C1 segment of cervical spinal cord (tissue), 14 donors: ENCODE measurements at regions not wholly inside any gene's neighbourhood (a gene's known extent, or its start where the extent isn't known, plus 50 kb on each side); places are given as distances from the start of the nearest gene placed in this dataset.

Experiments used
- DNase-seq, 14 donors: peaks; one replicate each; lab custom pipeline; 2025; lab: John Stamatoyannopoulos, UW

DNA sequence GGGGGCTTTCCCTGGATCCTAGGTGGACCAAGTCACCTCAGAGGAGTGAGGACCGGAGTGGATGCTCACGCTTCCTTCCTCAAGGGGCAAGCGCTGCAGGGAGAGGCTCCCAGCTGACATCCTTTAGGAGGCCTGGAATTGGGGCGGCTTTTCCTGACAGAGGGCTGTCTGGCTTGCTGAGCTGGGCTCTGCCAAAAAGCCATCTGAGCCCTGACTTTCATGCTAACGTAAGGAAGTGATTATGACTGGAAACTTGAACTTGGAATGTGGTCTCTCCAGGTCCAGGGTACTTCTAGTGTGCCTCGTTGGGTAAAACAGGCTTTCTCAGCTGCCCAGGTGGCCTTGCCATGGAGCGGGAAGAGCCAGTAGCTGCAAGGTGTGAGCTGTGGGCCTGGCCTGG is 268.3 kb upstream of the SPRED2 start:
- DNase-seq, result no peak

DNA sequence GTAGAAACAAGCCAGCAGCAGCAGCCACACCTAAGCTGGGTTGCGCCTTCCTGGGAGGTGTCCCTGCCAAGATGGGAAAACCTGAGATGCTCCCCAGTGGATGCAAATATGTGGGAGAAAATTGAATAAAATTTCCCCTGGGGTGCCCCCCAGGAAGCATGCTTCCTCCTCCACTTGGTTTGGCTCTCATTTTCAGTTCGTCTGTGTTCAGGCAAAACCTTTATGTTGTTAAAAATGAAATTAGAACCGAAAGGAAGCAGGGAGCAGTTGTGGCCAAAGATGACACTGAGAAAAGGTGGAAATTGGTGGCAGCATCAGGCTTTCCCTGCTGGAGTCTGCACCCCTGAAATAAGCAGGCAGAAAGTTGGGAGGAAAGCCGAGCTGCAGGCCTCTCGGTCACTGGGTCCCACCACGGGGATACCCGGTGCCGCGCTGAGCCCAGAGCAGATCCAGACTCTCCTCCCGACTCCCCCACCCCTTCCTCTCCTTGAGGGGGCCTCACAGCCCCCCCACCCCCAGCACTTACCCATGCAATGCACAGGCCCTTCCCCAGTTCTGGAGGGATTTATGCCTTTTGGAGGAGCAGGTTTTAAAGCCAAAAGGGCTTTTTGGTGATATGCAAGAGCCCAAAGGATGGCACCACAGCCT is 267.7 kb upstream of the SPRED2 start:
- DNase-seq, result no peak

DNA sequence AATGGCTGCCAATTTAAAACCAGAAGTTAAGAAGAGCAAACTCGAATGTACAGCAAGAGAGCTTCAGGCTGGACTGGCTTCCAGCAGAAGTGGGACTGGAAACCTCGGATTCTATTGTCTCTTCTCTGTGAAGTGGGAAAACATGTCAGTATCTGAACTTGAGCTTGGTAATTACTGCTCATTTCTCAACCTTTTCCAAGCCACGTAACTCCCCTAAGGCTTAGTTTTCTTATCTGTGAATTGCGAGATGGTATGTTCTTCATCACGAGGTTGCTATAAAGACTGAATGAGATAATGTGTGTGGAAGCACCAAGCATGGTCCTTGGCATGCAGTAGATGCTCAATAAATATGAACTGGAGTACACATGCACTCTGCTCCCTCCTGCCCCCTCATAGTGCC is 259.4 kb upstream of the SPRED2 start:
- no peak for DNase-seq

DNA sequence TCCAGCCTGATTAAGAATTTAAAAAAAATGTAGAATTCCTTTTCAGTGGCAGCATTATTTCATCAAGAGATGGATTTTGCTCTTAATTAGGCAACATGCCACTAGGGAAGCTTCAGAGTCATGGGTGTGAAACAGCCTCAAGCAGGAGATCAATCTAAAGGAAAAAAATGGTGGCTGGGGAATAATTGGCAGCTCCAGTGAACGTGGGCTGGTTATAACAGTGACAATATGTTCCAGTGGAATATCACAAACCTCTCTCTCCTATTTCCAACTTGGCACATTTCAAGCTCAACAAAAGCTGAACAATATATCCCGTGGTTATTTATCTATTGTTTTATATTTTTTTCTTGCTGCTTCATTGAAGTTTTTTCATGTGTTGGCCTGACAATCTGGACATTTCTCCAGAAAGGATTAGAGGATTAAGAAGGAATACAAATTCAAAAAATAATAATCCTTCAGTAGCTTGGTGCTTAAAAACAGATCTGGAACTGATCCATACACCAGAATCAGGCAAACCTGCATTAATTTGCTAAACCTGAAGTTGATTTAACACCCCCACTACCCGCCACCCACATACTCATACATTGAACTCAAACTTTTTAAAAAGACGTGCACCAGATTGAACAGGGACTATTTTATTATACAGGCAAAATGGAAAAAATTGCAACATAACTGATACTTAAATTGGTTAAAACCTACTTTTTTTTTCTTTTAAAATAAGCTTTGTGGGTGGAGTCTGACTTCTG is 255.9 kb upstream of the SPRED2 start:
- DNase-seq, result no peak

DNA sequence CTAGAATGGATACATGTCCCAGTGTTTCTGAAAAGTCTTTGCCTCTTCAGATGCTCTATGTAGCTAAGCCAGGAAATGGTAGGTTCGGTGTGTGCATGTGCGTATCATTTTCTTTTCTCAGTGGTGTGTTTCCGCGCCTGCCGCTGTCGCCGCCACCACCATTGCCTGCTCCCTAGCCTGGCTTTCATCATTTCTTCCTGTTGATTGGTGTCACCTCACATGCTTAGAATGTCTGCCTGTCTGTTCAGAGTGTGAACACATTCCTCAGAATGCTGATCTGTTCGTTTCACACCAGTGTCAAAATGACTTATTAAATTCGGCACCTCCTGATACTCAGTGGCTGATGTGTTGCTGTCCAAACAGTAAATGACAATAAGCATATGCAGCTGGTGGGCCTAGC is 255.2 kb upstream of the SPRED2 start:
- no peak for DNase-seq

DNA sequence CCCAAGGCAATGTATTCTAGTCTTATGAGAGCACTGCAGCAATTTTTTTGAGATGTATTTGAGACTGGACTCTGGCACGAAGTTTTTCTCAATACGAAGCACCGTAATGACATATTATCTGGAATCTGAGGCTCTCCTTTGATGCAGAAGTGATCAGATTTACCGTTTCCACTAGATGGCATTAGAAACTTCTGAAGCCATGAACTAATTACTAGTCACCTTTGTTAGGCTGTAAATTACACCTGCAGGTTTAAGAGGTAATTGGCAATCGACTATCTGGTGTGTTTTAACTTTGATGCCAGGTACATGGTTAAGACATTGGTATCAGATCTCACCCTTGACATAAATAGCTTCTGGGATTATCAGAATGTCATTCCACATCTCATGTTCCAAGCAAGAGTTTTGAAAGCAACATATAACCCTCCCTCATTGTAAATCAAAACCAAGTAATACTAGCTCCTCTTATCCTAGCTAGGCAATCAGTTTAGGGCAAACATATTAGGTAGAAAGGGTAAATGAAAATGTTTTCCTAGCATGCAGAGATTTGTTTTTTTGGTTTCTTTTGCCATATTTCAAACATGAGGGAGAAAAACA is 254.6 kb upstream of the SPRED2 start:
- no peak for DNase-seq

DNA sequence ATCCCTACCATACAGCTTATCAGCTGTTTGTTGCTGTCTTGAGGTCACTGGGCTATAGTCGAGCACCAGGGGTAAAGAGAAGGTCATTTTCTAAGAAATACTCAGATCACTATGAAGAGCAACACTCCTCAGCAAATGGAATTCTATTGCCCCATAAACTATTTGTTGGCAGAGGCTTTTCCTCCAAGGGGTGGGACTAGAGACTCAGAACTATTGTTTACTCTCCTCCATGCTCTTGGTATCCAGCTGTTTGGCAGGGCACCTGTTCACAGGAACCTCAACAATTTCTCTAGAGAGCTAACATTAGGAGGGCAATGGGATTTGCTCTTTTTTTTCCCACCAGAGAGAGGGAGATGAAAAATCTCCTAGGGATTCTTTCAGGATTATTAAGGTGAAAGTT is 249.1 kb upstream of the SPRED2 start:
- no peak for DNase-seq

DNA sequence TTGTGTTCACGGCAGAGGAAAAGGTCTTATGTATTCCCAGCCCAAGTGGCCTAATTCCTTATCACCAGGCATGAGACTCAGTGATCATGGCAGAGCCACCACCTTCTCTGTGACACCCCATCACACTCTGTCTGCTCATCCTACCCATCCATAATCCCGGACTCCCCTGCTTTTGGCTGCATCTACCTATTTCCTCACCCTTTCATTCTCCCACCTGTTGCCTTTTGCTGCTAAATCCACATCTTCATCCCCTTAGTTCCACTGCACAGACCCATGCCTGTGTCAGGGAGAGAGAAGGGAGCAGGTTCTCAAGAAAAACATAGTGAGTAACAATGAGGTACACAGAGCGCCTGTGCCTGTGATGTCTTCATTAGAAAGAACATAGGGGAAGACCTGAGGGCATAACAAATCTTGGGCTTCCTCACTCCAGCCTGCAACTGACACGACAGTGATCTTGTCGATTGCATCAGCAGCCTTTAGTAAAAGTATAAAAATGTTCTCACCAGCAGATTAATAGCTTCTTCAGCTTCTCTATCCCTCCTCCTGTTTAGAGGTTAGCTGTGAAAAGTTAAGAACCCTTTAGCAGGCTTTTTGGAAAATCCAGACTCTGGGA is 246.5 kb upstream of the SPRED2 start:
- no peak for DNase-seq

DNA sequence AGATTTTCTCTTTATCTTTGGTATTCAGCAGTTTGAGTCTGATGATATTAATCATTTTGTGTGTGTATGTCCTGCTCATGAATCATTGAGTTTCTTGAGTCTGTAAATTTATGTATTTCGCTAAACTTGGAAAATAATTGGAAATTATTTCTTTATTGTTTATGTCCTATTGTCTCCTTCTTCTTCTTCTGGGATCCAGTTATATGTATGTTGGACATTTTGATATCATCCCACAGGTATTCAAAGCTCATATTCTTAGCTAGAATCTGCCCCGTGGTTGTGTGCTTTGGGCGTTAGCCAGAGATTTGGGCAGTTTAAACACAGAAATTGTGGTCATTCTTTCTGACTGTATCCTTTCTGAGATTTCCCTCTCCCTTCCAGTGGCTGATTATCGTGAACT is 243.0 kb upstream of the SPRED2 start:
- no peak for DNase-seq

DNA sequence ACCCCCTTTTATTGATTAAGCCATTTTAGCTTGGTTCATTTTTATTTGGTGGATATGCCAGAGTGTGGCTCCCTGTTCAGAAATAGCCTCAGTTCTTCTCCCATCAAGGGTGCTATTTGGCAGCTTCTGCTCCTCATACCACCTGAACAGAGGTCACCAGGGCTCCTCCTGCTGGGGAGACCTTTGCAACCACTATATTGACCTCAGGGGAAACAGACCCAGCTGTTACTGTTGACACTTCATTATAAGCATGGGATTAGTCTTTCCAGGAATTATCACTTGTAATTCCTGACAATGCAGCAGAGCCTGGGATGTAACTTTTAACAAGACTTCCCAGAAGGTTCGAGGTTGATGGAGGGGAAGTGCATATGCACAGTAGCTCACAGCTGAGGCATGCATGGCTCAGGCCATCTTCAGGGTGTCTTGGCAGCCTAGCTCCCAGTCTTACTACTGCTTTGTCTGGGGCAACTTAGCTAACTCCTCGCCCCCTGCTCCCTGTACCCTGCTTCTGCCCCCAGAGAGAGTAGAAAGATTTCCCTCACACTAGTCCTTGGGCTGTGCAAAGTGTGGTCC is 239.4 kb upstream of the SPRED2 start:
- no peak for DNase-seq

DNA sequence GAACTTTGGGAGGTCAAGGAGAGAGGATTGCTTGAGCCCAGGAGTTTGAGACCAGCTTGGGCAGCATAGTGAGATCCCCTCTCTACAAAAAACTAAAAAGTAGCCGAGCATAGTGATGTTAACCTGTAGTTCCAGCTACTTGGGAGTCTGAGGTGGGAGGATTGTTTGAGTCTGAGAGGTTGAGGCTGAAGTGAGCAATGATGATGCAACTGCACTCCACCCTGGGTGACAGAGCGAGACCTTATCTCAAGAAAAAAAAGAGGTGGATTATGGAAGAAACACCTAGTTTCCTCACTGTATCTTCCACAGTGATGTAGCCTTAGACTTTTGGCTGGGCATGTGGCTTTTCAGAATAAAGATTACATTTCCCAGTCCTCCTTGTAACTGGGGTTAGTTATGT is 237.2 kb upstream of the SPRED2 start:
- DNase-seq, result no peak

DNA sequence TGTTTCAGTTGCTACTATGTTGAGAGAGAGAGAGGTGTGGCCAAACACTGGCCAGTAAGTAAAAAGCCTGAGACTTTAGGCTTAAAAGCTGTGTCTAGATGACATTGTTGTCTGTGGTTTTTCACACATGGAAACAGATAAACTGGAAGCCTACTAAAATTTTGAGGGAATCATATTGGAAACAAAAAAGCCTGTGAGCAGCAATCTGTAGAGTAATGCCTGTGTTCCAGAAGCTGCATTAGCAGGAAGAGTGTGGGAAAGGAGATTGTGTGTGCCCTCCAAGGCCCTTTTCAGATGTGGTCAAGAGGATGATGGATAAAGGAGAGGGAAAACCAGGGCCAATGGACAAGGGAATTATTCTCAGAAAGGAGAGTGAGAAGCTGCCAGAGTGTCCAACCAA is 236.3 kb upstream of the SPRED2 start:
- no peak for DNase-seq

DNA sequence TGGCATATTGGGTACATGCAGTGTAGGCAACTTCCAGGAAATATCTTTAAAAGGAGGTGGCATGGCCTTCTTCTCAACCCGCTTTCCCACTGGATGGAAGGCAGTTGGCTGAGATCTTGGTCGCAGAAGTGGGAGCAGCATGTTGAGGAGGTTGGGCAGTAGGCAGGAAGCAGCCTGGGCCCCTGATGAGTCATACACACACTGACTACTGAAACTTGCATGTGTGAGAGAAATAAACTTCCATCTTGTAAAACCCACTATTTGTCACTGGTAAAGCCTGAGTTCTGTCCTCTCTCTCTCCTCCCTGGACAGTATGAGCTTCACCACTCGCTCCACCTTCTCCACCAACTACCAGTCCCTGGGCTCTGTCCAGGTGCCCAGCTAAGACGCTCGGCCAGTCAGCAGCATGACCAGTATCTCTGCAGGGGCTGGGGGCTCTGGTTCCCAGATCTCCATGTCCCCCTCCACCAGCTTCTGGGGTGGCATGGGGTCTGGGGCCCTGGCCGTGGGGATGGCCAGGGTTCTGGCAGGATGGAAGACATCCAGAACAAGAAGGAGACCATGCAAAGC is 233.8 kb upstream of the SPRED2 start:
- no peak for DNase-seq

DNA sequence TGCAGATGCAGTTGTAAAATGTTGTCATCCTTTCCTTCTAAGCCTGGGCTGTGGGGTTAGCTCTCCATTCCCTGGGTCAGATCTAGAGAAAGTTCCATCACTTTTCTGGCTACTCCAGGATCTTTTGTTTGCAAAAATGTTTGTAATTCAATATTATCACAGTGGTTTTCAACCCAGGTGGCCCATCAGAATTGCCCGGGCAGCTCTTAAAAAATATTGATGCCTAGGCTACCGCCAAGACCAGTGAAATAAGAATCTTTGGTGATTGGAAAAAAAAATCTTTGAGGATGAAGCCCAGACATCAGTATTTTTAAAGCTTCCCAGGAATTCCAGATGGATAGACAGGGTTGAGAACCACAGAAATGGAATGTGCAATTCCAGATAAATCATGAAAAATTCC is 232.5 kb upstream of the SPRED2 start:
- DNase-seq, result no peak

DNA sequence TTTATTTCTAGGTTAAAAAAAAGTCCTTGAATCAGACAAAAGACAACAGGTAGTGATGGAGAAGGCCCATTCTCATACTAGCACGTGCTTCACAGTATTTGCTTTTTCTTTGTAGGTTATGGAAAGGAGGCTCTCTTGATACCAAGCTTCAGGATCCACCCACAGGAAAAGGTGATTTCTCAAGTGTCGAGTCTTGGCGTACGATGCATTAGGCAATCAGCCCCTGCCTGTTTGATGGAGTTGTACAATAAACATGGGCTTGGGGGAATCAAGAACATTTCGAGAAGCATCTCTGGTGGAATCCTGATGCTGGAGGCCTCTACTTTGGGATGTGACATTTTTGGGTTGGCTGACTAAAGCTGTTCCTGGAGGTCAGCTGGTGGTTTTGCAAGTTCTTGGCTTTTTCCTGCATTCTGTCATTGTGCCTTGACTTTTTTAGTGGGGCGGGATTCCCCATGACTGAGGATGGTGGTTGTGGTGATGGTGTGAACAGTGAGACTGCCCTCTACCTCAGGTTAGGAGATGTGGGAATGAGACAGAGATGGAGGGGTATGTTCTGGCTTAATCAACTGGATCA is 231.5 kb upstream of the SPRED2 start:
- no peak for DNase-seq

DNA sequence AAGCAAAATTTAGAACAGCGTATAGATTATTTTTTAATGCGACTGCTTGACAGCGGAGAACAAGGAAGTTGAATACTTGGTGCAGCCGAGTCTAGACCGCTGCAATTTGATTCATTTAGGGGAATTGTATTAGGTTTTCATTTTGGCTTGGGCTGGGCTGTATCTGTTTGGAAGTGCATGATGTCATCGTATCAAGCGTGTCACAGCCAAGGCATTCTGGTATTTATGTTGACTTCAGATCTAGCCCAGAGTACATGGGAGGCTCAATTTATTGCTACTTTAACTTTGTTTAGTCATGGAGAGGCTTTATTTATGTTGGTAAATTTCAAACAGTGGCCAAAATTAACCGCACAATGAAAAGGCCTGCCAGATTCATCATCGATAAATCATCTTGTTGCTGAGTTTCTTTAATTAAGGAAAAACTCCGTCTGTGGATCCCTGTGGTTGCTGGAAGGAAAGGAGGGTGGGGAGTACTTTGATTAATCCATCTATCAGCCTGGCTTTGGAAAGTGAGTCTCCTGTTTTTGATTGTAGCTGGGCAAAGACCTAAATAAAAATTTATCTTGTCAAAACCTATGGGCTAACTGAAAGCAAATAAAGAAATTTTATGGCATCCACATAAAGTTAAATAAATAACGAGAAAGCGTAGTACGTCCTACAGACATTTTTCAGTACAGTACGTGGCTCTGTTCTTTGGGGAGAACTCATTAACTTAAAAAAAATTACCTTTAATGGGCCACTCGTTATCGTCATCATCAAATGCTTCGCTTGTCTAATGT is 230.4 kb upstream of the SPRED2 start:
- DNase-seq, result no peak

DNA sequence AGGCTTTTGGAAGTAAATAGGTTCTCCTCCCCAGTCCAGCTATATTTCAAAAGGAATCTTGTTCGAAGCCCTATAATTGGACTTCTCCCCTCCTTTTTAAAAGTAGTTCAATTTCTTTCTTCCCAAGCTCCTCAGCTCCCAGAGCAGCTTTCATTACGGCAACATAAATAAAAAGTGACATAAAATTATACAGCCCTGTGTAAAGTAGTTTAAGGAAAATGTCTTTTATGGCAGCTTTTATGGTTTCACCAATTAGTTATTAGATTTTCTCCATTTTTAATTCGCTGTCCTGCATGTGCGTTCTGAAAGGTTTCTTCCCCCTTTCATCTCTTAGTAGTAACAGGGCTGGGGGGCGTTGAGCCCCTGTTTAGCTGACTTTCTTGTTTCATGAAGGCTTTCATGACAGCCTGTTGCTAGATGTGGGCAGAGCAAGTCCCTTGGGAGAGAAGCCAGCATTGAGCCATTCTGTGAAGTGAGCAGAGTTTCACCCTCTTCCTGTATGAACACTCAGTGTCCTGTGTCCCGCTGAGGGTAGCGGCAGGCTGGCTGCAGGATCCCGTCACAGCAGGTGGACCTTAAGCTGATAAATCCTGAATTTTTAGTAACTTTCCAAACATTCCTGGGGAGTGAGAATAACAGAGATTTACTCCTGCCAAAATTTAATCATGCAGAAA is 229.7 kb upstream of the SPRED2 start:
- DNase-seq, result no peak

DNA sequence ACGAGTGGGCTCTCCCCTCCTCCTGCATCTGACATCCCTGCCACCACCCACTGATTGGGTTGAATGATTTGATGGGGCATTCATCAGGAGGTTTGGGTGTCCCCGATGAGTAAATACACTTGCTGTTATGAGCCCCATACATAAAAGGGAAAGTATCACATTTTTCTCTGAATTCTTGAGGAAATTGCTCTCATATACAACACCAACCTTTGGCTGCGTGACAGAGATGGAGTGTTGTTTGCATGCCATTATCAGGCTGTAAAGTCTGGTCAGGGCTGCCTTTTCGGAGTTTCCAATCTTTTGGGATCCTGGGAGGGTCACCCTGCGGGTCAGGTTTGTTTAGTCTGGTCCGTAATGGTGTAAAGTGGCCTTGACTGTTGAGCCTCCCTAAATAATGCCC is 227.9 kb upstream of the SPRED2 start:
- DNase-seq, result no peak

DNA sequence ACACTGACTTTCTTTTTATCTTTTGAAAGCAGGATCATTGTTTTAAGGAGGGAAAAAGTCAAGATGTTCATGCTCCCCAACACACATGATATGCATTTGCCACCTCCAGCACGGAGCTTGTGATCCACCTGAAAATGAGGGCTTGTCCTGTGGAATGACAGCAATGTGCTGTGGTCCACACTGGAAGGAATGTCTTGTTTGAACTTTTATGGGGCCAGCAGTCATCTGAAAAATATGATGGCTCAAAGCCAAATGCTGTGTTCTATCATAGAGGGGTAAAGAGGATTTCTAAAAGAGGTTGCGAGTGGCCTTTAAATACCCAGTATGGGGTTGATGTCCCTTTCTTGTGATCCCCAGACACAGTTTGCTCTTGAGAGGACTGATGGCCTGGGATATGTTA is 226.5 kb upstream of the SPRED2 start:
- no peak for DNase-seq

DNA sequence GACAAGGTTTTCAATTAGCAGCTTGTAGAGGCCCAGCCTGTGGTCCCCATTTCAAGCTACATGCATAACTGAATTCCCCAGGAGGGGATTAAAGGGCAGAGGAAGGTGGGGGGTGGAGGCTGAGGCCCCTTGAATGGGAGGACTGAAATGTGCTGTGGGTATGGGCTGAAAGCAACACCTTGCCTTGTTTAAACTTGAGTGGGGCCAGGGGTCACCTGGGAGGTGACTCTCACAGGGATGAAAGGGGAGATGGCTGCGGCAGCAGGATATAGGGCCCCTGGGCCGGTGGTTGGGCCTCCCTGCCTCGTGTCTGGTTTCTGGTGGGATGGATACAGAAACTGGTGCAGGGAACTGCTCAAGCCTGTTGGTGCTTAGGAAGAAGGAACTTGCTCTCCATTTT is 225.9 kb upstream of the SPRED2 start:
- DNase-seq, result no peak
